Body of pancreas (tissue), 4 donors: ENCODE measurements at regions not wholly inside any gene's neighbourhood (a gene's known extent, or its start where the extent isn't known, plus 50 kb on each side); places are given as distances from the start of the nearest gene placed in this dataset.

Experiments used
- ATAC-seq: fragments of 150-250 bp; one replicate; pipeline ENCODE4 v1.9.1; 2016
- DNase-seq, 4 donors: peaks; one replicate each; pipeline ENCODE4 v3.0.0-alpha.2; 2019
- H3K27ac ChIP-seq, 4 donors: fragments of 200-600 bp; sonication (generic); 1 replicate in 3 of 4; 2 replicates in 1 of 4; pipeline versions ENCODE4 v1.5.1 to v1.6.1; 2016 to 2019; ENCODE audit warnings: mild to moderate bottlenecking in 1 of 4, mixed read lengths in 1 of 4, moderate library complexity in 1 of 4
- H3K27me3 ChIP-seq, 2 donors: fragments of 200-600 bp; sonication (generic); one replicate each; pipeline ENCODE4 v1.6.0; 2016; ENCODE audit warnings: mild to moderate bottlenecking in 1 of 2
- H3K36me3 ChIP-seq, 2 donors: fragments of 200-600 bp; sonication (generic); replicated peaks in 1 of 2; 2 replicates each; pipeline ENCODE4 v1.5.1; 2016; ENCODE audit warnings: low read depth in 2 of 2; ENCODE audit not compliant: insufficient read depth in 1 of 2
- H3K4me1 ChIP-seq: fragments of 200-600 bp; sonication (generic); one replicate; pipeline ENCODE4 v1.6.0; 2016
- H3K4me3 ChIP-seq, 2 donors: fragments of 200-600 bp; sonication (generic); 1 replicate in 1 of 2; 2 replicates in 1 of 2; pipeline ENCODE4 v1.5.1; 2016 to 2019
- H3K9me3 ChIP-seq, 3 donors: fragments of 200-600 bp; sonication (generic); 1 replicate in 2 of 3; 2 replicates in 1 of 3; pipeline ENCODE4 v1.5.1; 2016
- CTCF ChIP-seq, 7 experiments: fragments of 450-650 bp in 4 of 7; fragments of 200-600 bp in 3 of 7; sonication (generic) in 3 of 7; IDR thresholded peaks; one replicate each; pipeline ENCODE4 v1.5.1; 2016 to 2019; ENCODE audit warnings: antibody characterized with exemption in 7 of 7
- POLR2A ChIP-seq, 3 donors: fragments of 450-650 bp; IDR thresholded peaks; one replicate each; pipeline ENCODE4 v1.6.1; 2016; ENCODE audit warnings: antibody characterized with exemption in 3 of 3, mild to moderate bottlenecking in 2 of 3
- WGBS, 2 donors: methylation state at CpG; one replicate each; pipeline ENCODE4 v1.1.5; 2017; 5-methylcytosine and 5-hydroxymethylcytosine counted together
- intact Hi-C: fragments of 100-400 bp; cut with DNase I; formaldehyde crosslinking; loops from one replicate; pipeline ENCODE4 v1.15.1; 2023

GRCh38 chr2:62362561-62362960 lies 143.4 kb downstream of the TMEM17 start:
- no peak for TF ChIP-seq CTCF (IDR thresholded peaks at IDR 0.05)
- no peak for TF ChIP-seq POLR2A (IDR thresholded peaks at IDR 0.05)
- no peaks in the 10 kb centered on the region for H3K27me3 ChIP-seq
- H3K9me3 ChIP-seq: no peaks in the 10 kb centered on the region
- 59 to 74% methylated on average over 5 to 7 of the region's 7 CpGs for WGBS, 2 donors
- H3K4me1 ChIP-seq: no peaks in the 10 kb centered on the region
- ATAC-seq (no peak), DNase-seq (no peak)
- H3K27ac ChIP-seq: no peak overlapping the region
- no peaks in the 10 kb centered on the region for H3K36me3 ChIP-seq
- intact Hi-C loops: no loop called here
- H3K4me3 ChIP-seq: no peak overlapping the region

- no peak for TF ChIP-seq POLR2A (IDR thresholded peaks at IDR 0.05)
- TF ChIP-seq CTCF (IDR thresholded peaks at IDR 0.05): no peak
- Histone ChIP-seq H3K4me3 (no peak overlapping the region), H3K36me3 (no peaks in the 10 kb centered on the region), H3K9me3 (no peaks in the 10 kb centered on the region), H3K27ac (no peak overlapping the region), H3K4me1 (no peaks in the 10 kb centered on the region), H3K27me3 (no peaks in the 10 kb centered on the region)
- ATAC-seq (no peak), DNase-seq (no peak)
- 100% methylated on average over 2 of the region's 2 CpGs for WGBS, 2 donors
- intact Hi-C loops: no loop called here
These were observed 144.0 kb downstream of the TMEM17 start for GRCh38 chr2:62361964-62362363.

- ATAC-seq: no peak
- 79% methylated on average over 9 of the region's 9 CpGs for WGBS, 2 donors
- Histone ChIP-seq H3K9me3 (no peaks in the 10 kb centered on the region), H3K36me3 (no peaks in the 10 kb centered on the region), H3K27ac (no peak overlapping the region), H3K4me1 (no peaks in the 10 kb centered on the region), H3K4me3 (no peak overlapping the region), H3K27me3 (no peaks in the 10 kb centered on the region)
- no peak for DNase-seq
- intact Hi-C loops: no loop called here
- TF ChIP-seq POLR2A (IDR thresholded peaks at IDR 0.05): no peak
- TF ChIP-seq CTCF (IDR thresholded peaks at IDR 0.05): no peak
These were observed 151.0 kb downstream of the TMEM17 start for GRCh38 chr2:62354771-62355561.

- DNase-seq (no peak), ATAC-seq (no peak)
- H3K27ac ChIP-seq: no peak overlapping the region
- H3K4me1 ChIP-seq: no peaks in the 10 kb centered on the region
- WGBS, 2 donors: 73 to 91% methylated on average over 1 of the region's 1 CpG
- H3K9me3 ChIP-seq: no peaks in the 10 kb centered on the region
- no peaks in the 10 kb centered on the region for H3K27me3 ChIP-seq
- no peak overlapping the region for H3K4me3 ChIP-seq
- no peaks in the 10 kb centered on the region for H3K36me3 ChIP-seq
- TF ChIP-seq CTCF (IDR thresholded peaks at IDR 0.05) (no peak), POLR2A (IDR thresholded peaks at IDR 0.05) (no peak)
- intact Hi-C loops: no loop called here
These were observed 154.0 kb downstream of the TMEM17 start for GRCh38 chr2:62352031-62352430.

- no peaks in the 10 kb centered on the region for H3K36me3 ChIP-seq
- DNase-seq: no peak
- H3K27me3 ChIP-seq: no peaks in the 10 kb centered on the region
- H3K9me3 ChIP-seq: no peaks in the 10 kb centered on the region
- ATAC-seq: no peak
- H3K4me1 ChIP-seq: no peaks in the 10 kb centered on the region
- WGBS, 2 donors: 89 to 97% methylated on average over 6 of the region's 6 CpGs
- intact Hi-C loops: no loop called here
- H3K27ac ChIP-seq: no peak overlapping the region
- no peak overlapping the region for H3K4me3 ChIP-seq
- no peak for TF ChIP-seq CTCF (IDR thresholded peaks at IDR 0.05)
- TF ChIP-seq POLR2A (IDR thresholded peaks at IDR 0.05): no peak
These were observed 153.9 kb downstream of the B3GNT2 start for GRCh38 chr2:62349788-62350187.
